GM21737 (cell line): ENCODE measurements at regions not wholly inside any gene's neighbourhood (a gene's known extent, or its start where the extent isn't known, plus 50 kb on each side); places are given as distances from the start of the nearest gene placed in this dataset.

Source experiments
- ATAC-seq: cut with Tn5 transposase; IDR thresholded peaks from one replicate; pipeline ENCODE4 v1.9.1; 2021; ENCODE audit warnings: mild to moderate bottlenecking, moderate library complexity; ENCODE audit not compliant: unreplicated experiment

DNA sequence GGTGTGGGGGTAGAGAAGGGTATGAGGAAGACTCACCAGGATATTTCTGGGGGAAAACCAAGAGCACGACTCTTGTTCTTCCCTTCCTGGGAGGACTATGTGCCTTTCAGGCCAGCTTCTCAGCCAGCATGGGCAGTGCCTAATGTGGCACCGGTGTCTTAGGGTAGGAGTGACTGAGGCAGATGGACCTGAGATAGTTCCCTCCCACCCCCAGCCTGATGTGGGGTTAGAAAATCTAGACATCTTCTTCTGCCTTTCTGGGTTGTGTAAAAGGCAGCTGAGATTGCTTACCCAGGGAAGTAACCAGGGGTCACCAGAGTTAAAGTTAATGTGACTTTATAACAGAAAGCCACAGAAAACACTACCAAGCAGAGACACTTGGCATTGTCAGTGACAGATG, 127.3 kb downstream of the TMA16 start:
- no peak for ATAC-seq

- no peak for ATAC-seq
These were observed 128.0 kb downstream of the TMA16 start for GRCh38 chr4:163622379-163623035.

DNA sequence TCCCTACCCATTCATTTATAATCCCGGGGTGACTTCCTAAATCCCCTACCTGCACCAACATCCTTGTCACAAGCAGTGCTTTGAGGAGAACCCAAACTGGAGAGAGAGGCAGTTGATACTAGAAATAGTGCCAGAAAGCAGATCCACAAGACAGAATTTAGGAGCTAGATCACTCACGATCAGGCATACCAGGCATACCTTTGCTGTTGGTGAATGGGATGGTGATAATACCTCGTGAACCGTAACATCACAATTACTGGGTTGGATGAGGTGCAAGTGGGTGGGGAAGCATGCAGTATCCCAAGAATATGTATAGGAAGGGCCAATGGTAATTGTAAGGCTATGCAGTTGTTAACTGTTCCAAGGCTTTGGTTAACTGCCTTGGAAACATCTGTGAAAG, 129.3 kb downstream of the TMA16 start:
- ATAC-seq = no peak

GRCh38 chr4:163624727-163625126, 130.2 kb downstream of the TMA16 start:
- ATAC-seq = no peak

DNA sequence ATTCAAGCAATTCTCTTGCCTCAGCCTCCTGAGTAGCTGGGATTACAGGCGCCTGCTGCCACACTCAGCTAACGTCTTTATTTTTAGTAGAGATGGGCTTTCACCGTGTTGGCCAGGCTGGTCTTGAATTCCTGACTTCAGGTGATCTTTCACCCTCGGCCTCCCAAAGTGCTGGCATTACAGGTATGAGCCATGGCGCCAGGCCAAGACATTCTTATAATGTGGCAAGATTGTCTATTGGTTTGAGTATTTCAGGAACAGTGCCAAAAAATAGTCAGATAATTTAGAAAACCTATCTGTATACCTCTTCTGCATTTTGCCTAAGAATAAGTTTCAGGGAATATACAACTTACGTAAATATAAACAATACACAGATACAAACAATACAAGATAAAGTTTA, 136.8 kb downstream of the TMA16 start:
- no peak for ATAC-seq

- ATAC-seq = no peak
These were observed 144.4 kb downstream of the TMA16 start for GRCh38 chr4:163638909-163639308.

GRCh38 chr4:163649557-163650091, 155.1 kb downstream of the TMA16 start:
- ATAC-seq = no peak

DNA sequence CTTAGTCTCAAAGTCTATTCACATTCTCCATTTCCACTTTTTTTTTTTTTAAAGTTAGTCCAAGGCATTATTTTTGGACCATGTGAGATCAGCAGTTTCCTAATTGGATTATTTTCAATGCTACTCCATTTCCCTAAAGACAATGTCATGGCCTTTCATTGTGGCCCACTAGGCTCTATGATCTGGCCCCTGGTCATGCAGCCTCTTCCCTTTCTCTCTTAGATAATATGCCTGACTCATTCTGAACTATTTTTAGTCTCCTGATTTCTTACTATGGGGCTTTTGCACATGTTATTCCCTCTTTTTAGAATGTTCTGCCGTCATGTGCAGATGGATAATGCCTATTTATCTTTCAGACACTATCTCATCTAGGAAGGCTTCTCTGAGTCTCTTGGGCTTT, 157.3 kb downstream of the TMA16 start:
- no peak for ATAC-seq

GRCh38 chr4:163654621-163655020, 160.1 kb downstream of the TMA16 start:
- no peak for ATAC-seq

- no peak for ATAC-seq
These were observed 166.1 kb downstream of the TMA16 start for GRCh38 chr4:163660636-163661035.

- ATAC-seq = no peak
These were observed 168.3 kb downstream of the TMA16 start for GRCh38 chr4:163662768-163663167.

DNA sequence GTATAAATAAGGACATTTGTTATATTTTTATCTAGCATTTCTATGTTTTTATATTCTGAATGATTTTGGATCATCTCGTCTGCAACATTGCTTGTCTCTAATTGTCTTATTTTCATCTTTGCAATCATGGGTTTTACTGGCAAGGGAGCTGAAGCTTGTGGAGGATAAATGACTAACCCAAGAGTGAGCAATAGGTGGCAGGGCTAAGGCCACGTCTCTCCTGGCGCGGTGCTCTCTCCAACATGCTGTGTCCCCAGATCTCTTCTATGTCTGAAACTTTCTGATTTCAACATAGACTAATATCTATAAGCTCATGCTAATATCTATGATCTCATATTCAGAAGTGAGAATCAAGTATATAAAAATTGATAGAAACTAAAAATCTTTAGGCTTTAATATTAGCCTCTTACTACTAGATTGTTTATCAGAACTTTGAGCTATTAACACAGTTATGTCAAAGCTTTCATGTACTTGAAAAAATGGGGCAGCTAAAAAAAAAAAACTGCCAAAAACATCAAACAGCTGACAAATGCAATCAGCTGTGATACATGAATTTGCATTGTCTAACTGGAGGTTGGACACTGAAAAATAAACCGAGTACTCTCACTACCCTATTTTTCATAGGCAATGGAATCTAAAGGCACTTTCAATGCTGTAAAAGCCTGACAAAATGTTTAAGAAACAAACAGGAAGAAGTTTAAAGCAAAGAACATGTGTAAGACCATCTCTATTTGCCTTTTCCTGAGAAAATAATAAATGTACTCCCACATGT, 169.2 kb downstream of the TMA16 start:
- peak; percentile 81 for ATAC-seq

- ATAC-seq = no peak
These were observed 170.6 kb downstream of the TMA16 start for GRCh38 chr4:163665101-163665500.

GRCh38 chr4:163665521-163666331, 171.2 kb downstream of the TMA16 start:
- no peak for ATAC-seq

- no peak for ATAC-seq
These were observed 171.9 kb downstream of the TMA16 start for GRCh38 chr4:163666332-163666873.

GRCh38 chr4:163672751-163673150, 178.3 kb downstream of the TMA16 start:
- ATAC-seq = no peak

DNA sequence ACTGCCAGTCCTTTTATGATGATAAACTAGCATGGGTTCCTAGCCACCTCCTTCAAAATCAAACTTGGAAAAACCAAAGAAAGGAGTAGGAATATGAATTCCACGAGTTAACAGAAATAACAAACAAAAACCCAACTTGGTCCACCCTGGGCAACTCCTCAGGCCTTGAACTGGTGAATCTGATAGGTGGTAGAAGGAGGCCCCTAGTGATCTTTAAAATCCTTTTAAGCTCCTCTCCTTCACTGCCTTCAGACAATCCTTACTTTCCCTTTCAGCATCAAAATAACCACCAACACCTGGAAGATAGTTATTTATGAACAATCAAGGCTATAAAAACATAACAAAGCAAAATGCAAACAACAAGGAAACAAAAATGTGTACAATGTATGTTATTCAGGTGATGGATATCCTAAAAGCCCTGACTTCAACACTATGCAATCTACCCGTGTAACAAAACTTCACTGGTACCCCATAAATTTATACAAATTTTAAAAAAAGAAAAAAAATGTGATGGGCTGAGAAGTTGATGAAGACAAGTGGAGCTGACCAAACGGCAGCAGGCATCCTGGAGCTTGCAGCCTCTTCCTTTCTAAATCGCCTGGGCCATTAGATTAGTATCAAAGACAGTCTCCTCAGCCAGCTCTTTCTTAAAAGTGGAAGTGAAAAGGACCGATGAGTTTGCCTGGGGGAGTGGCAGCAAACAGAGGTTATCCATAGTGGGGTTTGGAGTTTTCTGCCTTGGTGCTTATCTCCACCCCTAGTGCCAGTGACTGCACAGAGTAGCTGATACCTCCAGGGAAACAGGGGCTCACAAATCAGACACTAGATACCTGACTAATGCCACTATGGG, 179.6 kb downstream of the TMA16 start:
- ATAC-seq = peak; percentile 63

GRCh38 chr4:163679189-163679588, 184.7 kb downstream of the TMA16 start:
- ATAC-seq = no peak

GRCh38 chr4:163680386-163681098, 186.1 kb downstream of the TMA16 start:
- ATAC-seq = no peak
